IPS-15b (cell line): ENCODE measurements at regions not wholly inside any gene's neighbourhood (a gene's known extent, or its start where the extent isn't known, plus 50 kb on each side); places are given as distances from the start of the nearest gene placed in this dataset.
"Not testable (repeated sequence)": the region's sequence is repeated elsewhere in the genome, so short reads cannot be mapped to it uniquely, and the experiment has no call there.

ENCODE experiments used
- H3K27me3 ChIP-seq: one replicate; pipeline ENCODE4 v1.6.1; 2013; ENCODE audit warnings: low read length; ENCODE audit not compliant: control insufficient read depth, insufficient read depth
- H3K36me3 ChIP-seq: one replicate; pipeline ENCODE4 v1.6.1; 2013; ENCODE audit warnings: low read length; ENCODE audit not compliant: control insufficient read depth, insufficient read depth
- H3K4me1 ChIP-seq: one replicate; pipeline ENCODE4 v1.6.1; 2013; ENCODE audit warnings: mild to moderate bottlenecking, low read length; ENCODE audit not compliant: control insufficient read depth, insufficient read depth
- H3K4me3 ChIP-seq: one replicate; pipeline ENCODE4 v1.5.1; 2013; ENCODE audit warnings: low read depth, low read length
- H3K9ac ChIP-seq: one replicate; pipeline ENCODE4 v1.6.1; 2013; ENCODE audit warnings: low read depth, mild to moderate bottlenecking, low read length
- H3K9me3 ChIP-seq: one replicate; pipeline ENCODE4 v1.6.1; 2013; ENCODE audit warnings: mild to moderate bottlenecking, low read length; ENCODE audit not compliant: control insufficient read depth, insufficient read depth

- not testable (repeated sequence) for H3K4me1 ChIP-seq, H3K27me3 ChIP-seq, H3K4me3 ChIP-seq, H3K36me3 ChIP-seq, H3K9ac ChIP-seq, H3K9me3 ChIP-seq
Observed at GRCh38 chr4:184276346-184276745, 58.7 kb upstream of the ENPP6 start.

- no peak overlapping the region for H3K4me3 ChIP-seq
- H3K9ac ChIP-seq: no peak overlapping the region
- no peaks in the 10 kb centered on the region for H3K27me3 ChIP-seq
- H3K36me3 ChIP-seq: no peaks in the 10 kb centered on the region
- H3K9me3 ChIP-seq: peaks cover 7% of the 10 kb centered on the region
- no peaks in the 10 kb centered on the region for H3K4me1 ChIP-seq
Observed at GRCh38 chr4:184275766-184276165, 58.1 kb upstream of the ENPP6 start.

GRCh38 chr4:184274286-184274951, 56.7 kb upstream of the ENPP6 start:
- H3K9ac ChIP-seq: no peak overlapping the region
- no peak overlapping the region for H3K4me3 ChIP-seq
- no peaks in the 10 kb centered on the region for H3K4me1 ChIP-seq

GRCh38 chr4:184273166-184274147, 55.8 kb upstream of the ENPP6 start:
- H3K9me3 ChIP-seq: peaks cover 7% of the 10 kb centered on the region
- no peak overlapping the region for H3K4me3 ChIP-seq
- H3K36me3 ChIP-seq: no peaks in the 10 kb centered on the region
- H3K27me3 ChIP-seq: no peaks in the 10 kb centered on the region
- H3K4me1 ChIP-seq: no peaks in the 10 kb centered on the region
- H3K9ac ChIP-seq: no peak overlapping the region

More at GRCh38 chr4:184274286-184274951, 56.7 kb upstream of the ENPP6 start:
- Histone ChIP-seq H3K27me3 (no peaks in the 10 kb centered on the region), H3K9me3 (peaks cover 7% of the 10 kb centered on the region), H3K36me3 (no peaks in the 10 kb centered on the region)

GRCh38 chr4:184270808-184271413, 53.2 kb upstream of the ENPP6 start:
- no peaks in the 10 kb centered on the region for H3K9me3 ChIP-seq
- no peaks in the 10 kb centered on the region for H3K36me3 ChIP-seq

GRCh38 chr4:184269879-184270430, 52.3 kb upstream of the ENPP6 start:
- Histone ChIP-seq H3K36me3 (no peaks in the 10 kb centered on the region), H3K9me3 (no peaks in the 10 kb centered on the region), H3K4me1 (no peaks in the 10 kb centered on the region), H3K27me3 (no peaks in the 10 kb centered on the region), H3K9ac (no peak overlapping the region), H3K4me3 (no peak overlapping the region)

More at GRCh38 chr4:184270808-184271413, 53.2 kb upstream of the ENPP6 start:
- Histone ChIP-seq H3K27me3 (no peaks in the 10 kb centered on the region), H3K4me3 (no peak overlapping the region), H3K9ac (no peak overlapping the region), H3K4me1 (no peaks in the 10 kb centered on the region)

GRCh38 chr4:184268584-184269160, 51.0 kb upstream of the ENPP6 start:
- Histone ChIP-seq H3K36me3 (no peaks in the 10 kb centered on the region), H3K4me3 (no peak overlapping the region), H3K4me1 (no peaks in the 10 kb centered on the region), H3K9ac (no peak overlapping the region), H3K9me3 (no peaks in the 10 kb centered on the region), H3K27me3 (no peaks in the 10 kb centered on the region)

GRCh38 chr4:184267673-184268583, 50.3 kb upstream of the ENPP6 start:
- Histone ChIP-seq H3K9me3 (no peaks in the 10 kb centered on the region), H3K9ac (no peak overlapping the region), H3K4me3 (no peak overlapping the region), H3K4me1 (no peaks in the 10 kb centered on the region), H3K27me3 (no peaks in the 10 kb centered on the region), H3K36me3 (no peaks in the 10 kb centered on the region)
